HepG2 (cell line): ENCODE measurements at regions not wholly inside any gene's neighbourhood (a gene's known extent, or its start where the extent isn't known, plus 50 kb on each side); places are given as distances from the start of the nearest gene placed in this dataset.

ENCODE experiments used
- ATAC-seq: fragments of 200-7000 bp; cut with Tn5 transposase; 3 replicates; pipeline ENCODE4 v1.9.1; 2020; ENCODE audit warnings: mild to moderate bottlenecking, moderate library complexity
- BruUV-seq: library from RNA; stranded (reverse); fragments of 400-500 nt; replicated peaks from 2 replicates; lab custom pipeline; 2021; lab: Mats Ljungman, UMichigan
- CTCF ChIA-PET: fragments of 300-600 bp; formaldehyde crosslinking; extraction: SDS; loops from one replicate; lab custom pipeline; 2021; ENCODE audit warnings: low total read pairs, inconsistent platforms, low intra/inter-chr PET ratio; lab: Yijun Ruan, JAX
- POLR2A ChIA-PET: fragments of 350-600 bp; sonication (Branson Sonifier 250); formaldehyde crosslinking; loops from one replicate; lab custom pipeline; 2020; ENCODE audit warnings: antibody characterized with exemption, inconsistent platforms; lab: Yijun Ruan, JAX
- DNase-seq: peaks from one replicate; pipeline ENCODE4 v3.0.0-alpha.2; 2015; ENCODE audit warnings: low spot score
- FAIRE-seq: peaks from 3 replicates; lab custom pipeline; 2011; peaks lifted over from hg19 to GRCh38; lab: Jason Lieb, UNC
- H2AFZ ChIP-seq: one replicate; pipeline ENCODE4 v1.6.1; 2011; ENCODE audit warnings: low read length, inconsistent platforms
- H3K27ac ChIP-seq: fragments of 300-600 bp; 3 replicates; pipeline ENCODE4 v1.8.0; 2011; ENCODE audit warnings: mixed run types, mild to moderate bottlenecking, mixed read lengths, low read length, inconsistent platforms; ENCODE audit not compliant: insufficient read depth; ENCODE audit errors: extremely low read length
- H3K27me3 ChIP-seq, 2 experiments: fragments of 200-600 bp in 1 of 2; 2 replicates in 1 of 2; 3 replicates in 1 of 2; pipeline versions ENCODE4 v1.6.0 to v1.8.0; 2011; ENCODE audit warnings: low read length in 2 of 2, mild to moderate bottlenecking in 2 of 2, moderate library complexity in 2 of 2, inconsistent platforms in 1 of 2; ENCODE audit not compliant: insufficient read depth in 2 of 2, control insufficient read depth in 1 of 2
- H3K36me3 ChIP-seq, 2 experiments: fragments of 200-600 bp in 1 of 2; replicated peaks in 1 of 2; 2 replicates in 1 of 2; 3 replicates in 1 of 2; pipeline versions ENCODE4 v1.5.1 to v1.8.0; 2011; ENCODE audit warnings: low read length in 2 of 2, inconsistent platforms in 1 of 2; ENCODE audit not compliant: insufficient read depth in 2 of 2, control insufficient read depth in 1 of 2
- H3K4me1 ChIP-seq: 2 replicates; pipeline ENCODE4 v1.5.1; 2012; ENCODE audit warnings: low read length, inconsistent platforms; ENCODE audit not compliant: insufficient read depth
- H3K4me2 ChIP-seq: 2 replicates; pipeline ENCODE4 v1.6.0; 2011; ENCODE audit warnings: low read depth, low read length, inconsistent platforms
- H3K4me3 ChIP-seq, 3 experiments: fragments of 200-600 bp in 1 of 3; sonication (generic), shearing (Covaris generic) in 1 of 3; replicated peaks in 1 of 3; 2 replicates each; pipeline ENCODE4 v1.5.1; 2011 to 2016; ENCODE audit warnings: low read length in 3 of 3, inconsistent platforms in 2 of 3, low read depth in 2 of 3, mild to moderate bottlenecking in 2 of 3, control low read depth in 1 of 3, mixed read lengths in 1 of 3; ENCODE audit not compliant: insufficient read depth in 1 of 3
- H3K79me2 ChIP-seq: one replicate; pipeline ENCODE4 v1.6.1; 2011; ENCODE audit warnings: low read length, inconsistent platforms; ENCODE audit not compliant: insufficient read depth
- H3K9ac ChIP-seq: 2 replicates; pipeline ENCODE4 v1.6.0; 2011; ENCODE audit warnings: mild to moderate bottlenecking, low read depth, low read length, inconsistent platforms; ENCODE audit not compliant: insufficient read depth
- H3K9me3 ChIP-seq: 2 replicates; pipeline ENCODE4 v1.5.1; 2012; ENCODE audit warnings: mild to moderate bottlenecking, low read length
- H4K20me1 ChIP-seq: 2 replicates; pipeline ENCODE4 v1.6.0; 2011; ENCODE audit warnings: inconsistent platforms, mild to moderate bottlenecking, low read length, moderate library complexity; ENCODE audit not compliant: insufficient read depth
- IRF1 ChIP-seq: sonication (generic); formaldehyde crosslinking; IDR thresholded peaks from 2 replicates; pipeline ENCODE4 v1.4.0; 2020; ENCODE audit warnings: low read depth, mild to moderate bottlenecking, missing genetic modification reagents
- MIER3 ChIP-seq: IDR thresholded peaks from 2 replicates; pipeline ENCODE4 v1.6.1; 2016; ENCODE audit warnings: missing compliant biosample characterization, borderline replicate concordance
- NFATC3 ChIP-seq: sonication (generic); formaldehyde crosslinking; IDR thresholded peaks from 2 replicates; pipeline ENCODE4 v1.5.1; 2020; ENCODE audit warnings: mild to moderate bottlenecking, missing genetic modification reagents
- SIX4 ChIP-seq: sonication (generic); formaldehyde crosslinking; IDR thresholded peaks from 2 replicates; pipeline ENCODE4 v1.4.0; 2020; ENCODE audit warnings: missing genetic modification reagents
- SRF ChIP-seq: IDR thresholded peaks from 2 replicates; pipeline ENCODE4 v1.6.1; 2011; ENCODE audit warnings: mild to moderate bottlenecking, low read depth, low read length, moderate library complexity
- USF2 ChIP-seq, 2 experiments: sonication (generic) in 1 of 2; formaldehyde crosslinking in 1 of 2; IDR thresholded peaks; 2 replicates each; pipeline versions ENCODE4 v1.5.1 to v1.6.1; 2011 to 2020; ENCODE audit warnings: borderline replicate concordance in 1 of 2, low read depth in 1 of 2, low read length in 1 of 2, mild to moderate bottlenecking in 1 of 2, missing genetic modification reagents in 1 of 2, moderate library complexity in 1 of 2
- ZBTB3 ChIP-seq: sonication (generic); formaldehyde crosslinking; IDR thresholded peaks from 2 replicates; pipeline ENCODE4 v1.4.0; 2020; ENCODE audit warnings: low read depth, mild to moderate bottlenecking, moderate library complexity, missing genetic modification reagents, borderline replicate concordance
- ZNF18 ChIP-seq: sonication (generic); formaldehyde crosslinking; IDR thresholded peaks from 2 replicates; pipeline ENCODE4 v1.8.0; 2022; ENCODE audit warnings: mild to moderate bottlenecking, missing genetic modification reagents; ENCODE audit not compliant: insufficient replicate concordance
- ZNF335 ChIP-seq: sonication (generic); formaldehyde crosslinking; IDR thresholded peaks from 2 replicates; pipeline ENCODE4 v1.4.0; 2020; ENCODE audit warnings: missing genetic modification reagents
- ZNF629 ChIP-seq: sonication (generic); formaldehyde crosslinking; conservative IDR thresholded peaks from 2 replicates; pipeline ENCODE4 v1.5.0; 2020; ENCODE audit warnings: missing genetic modification reagents
- ZNF737 ChIP-seq: sonication (generic); formaldehyde crosslinking; IDR thresholded peaks from 2 replicates; pipeline ENCODE4 v1.5.0; 2020; ENCODE audit warnings: missing genetic modification reagents, mild to moderate bottlenecking, borderline replicate concordance
- ZNF790 ChIP-seq: sonication (generic); formaldehyde crosslinking; IDR thresholded peaks from 2 replicates; pipeline ENCODE4 v1.8.0; 2022; ENCODE audit warnings: missing genetic modification reagents, mild to moderate bottlenecking, borderline replicate concordance
- ZNF850 ChIP-seq: sonication (generic); formaldehyde crosslinking; conservative IDR thresholded peaks from 2 replicates; pipeline ENCODE4 v1.9.0; 2021; ENCODE audit warnings: mild to moderate bottlenecking, missing genetic modification reagents
- ZSCAN22 ChIP-seq: sonication (generic); formaldehyde crosslinking; IDR thresholded peaks from 2 replicates; pipeline ENCODE4 v1.4.0; 2020; ENCODE audit warnings: mild to moderate bottlenecking, missing genetic modification reagents
- ZSCAN9 ChIP-seq: IDR thresholded peaks from 2 replicates; pipeline ENCODE4 v1.6.1; 2016; ENCODE audit warnings: borderline replicate concordance
- WGBS: methylation state at CpG from one replicate; pipeline ENCODE4 v1.1.6; 2017; ENCODE audit warnings: low lambda C conversion rate; 5-methylcytosine and 5-hydroxymethylcytosine counted together
- in situ Hi-C: cut with HindIII; loops from 2 replicates; pipeline ENCODE4 v1.10.0; 2017; ENCODE audit warnings: low pct_unique_long_range_greater_than_20kb; ENCODE audit not compliant: extremely low pct_ligation_motif_present
- intact Hi-C: fragments of 100-400 bp; cut with micrococcal nuclease; formaldehyde crosslinking; loops from one replicate; pipeline ENCODE4 v1.10.0; 2022; ENCODE audit not compliant: unreplicated experiment

- no TSS peak for BruUV-seq
- TF ChIP-seq ZNF629 (CRISPR knock-in tag) (no peak), ZNF850 (CRISPR knock-in tag) (no peak), ZNF335 (CRISPR knock-in tag) (no peak), ZNF18 (CRISPR knock-in tag) (no peak), ZSCAN9 (CRISPR knock-in tag) (no peak), IRF1 (CRISPR knock-in tag) (no peak)
- ChIA-PET POLR2A (no interaction called here), CTCF (no interaction called here)
- Histone ChIP-seq H3K79me2 (no peaks in the 10 kb centered on the region), H3K9ac (no peak overlapping the region), H2AFZ (no peak overlapping the region), H3K4me1 (no peaks in the 10 kb centered on the region), H3K27ac (no peak overlapping the region), H3K36me3 (no peaks in the 10 kb centered on the region; a peak in 1 of 5 replicates), H3K27me3 (no peaks in the 10 kb centered on the region), H4K20me1 (no peaks in the 10 kb centered on the region), H3K9me3 (no peaks in the 10 kb centered on the region), H3K4me2 (no peak overlapping the region), H3K4me3 (no peak overlapping the region)
- FAIRE-seq: no peak
- ATAC-seq: no peak
- DNase-seq: no peak
- in situ Hi-C loops: no loop called here
- intact Hi-C loops: no loop called here
- WGBS: 100% methylated on average over 1 of the region's 1 CpG
Observed at GRCh38 chr13:33908116-33908515, 90.2 kb downstream of the RFC3 start.

GRCh38 chr13:33910255-33910654 lies 92.3 kb downstream of the RFC3 start:
- intact Hi-C loops: no loop called here
- Histone ChIP-seq H4K20me1 (no peaks in the 10 kb centered on the region), H3K27me3 (no peaks in the 10 kb centered on the region), H3K9ac (no peak overlapping the region), H3K36me3 (no peaks in the 10 kb centered on the region; a peak in 1 of 5 replicates), H2AFZ (no peak overlapping the region), H3K4me2 (no peak overlapping the region), H3K79me2 (no peaks in the 10 kb centered on the region), H3K9me3 (no peaks in the 10 kb centered on the region), H3K27ac (no peak overlapping the region), H3K4me1 (no peaks in the 10 kb centered on the region), H3K4me3 (no peak overlapping the region)
- WGBS: 100% methylated on average over 1 of the region's 1 CpG
- CTCF ChIA-PET: no interaction called here
- DNase-seq (no peak), ATAC-seq (no peak), FAIRE-seq (no peak)
- in situ Hi-C loops: no loop called here
- POLR2A ChIA-PET: no interaction called here
- no TSS peak for BruUV-seq
- no peak for TF ChIP-seq ZNF790 (CRISPR knock-in tag)
- no peak for TF ChIP-seq SIX4 (CRISPR knock-in tag)
- no peak for TF ChIP-seq ZNF737 (CRISPR knock-in tag)
- no peak for TF ChIP-seq ZBTB3 (CRISPR knock-in tag)
- TF ChIP-seq ZSCAN22 (CRISPR knock-in tag): no peak
- no peak for TF ChIP-seq SRF
- TF ChIP-seq NFATC3 (CRISPR knock-in tag): no peak
- TF ChIP-seq MIER3 (CRISPR knock-in tag): no peak
- no peak for TF ChIP-seq USF2 (IDR thresholded peaks at IDR 0.05; ENCODE audit: low read depth, low read length)
- no peak for TF ChIP-seq USF2 (CRISPR knock-in tag; IDR thresholded peaks at IDR 0.05; ENCODE audit: borderline replicate concordance)
